Ascending aorta (tissue), 2 donors: ENCODE measurements at regions not wholly inside any gene's neighbourhood (a gene's known extent, or its start where the extent isn't known, plus 50 kb on each side); places are given as distances from the start of the nearest gene placed in this dataset.

Experiments used
- DNase-seq, 2 donors: peaks; one replicate each; pipeline ENCODE4 v3.0.0-alpha.2; 2019; ENCODE audit warnings: low spot score in 2 of 2
- H3K27ac ChIP-seq, 2 donors: fragments of 200-600 bp; sonication (generic); one replicate each; pipeline ENCODE4 v1.5.1; 2016 to 2017; ENCODE audit warnings: mild to moderate bottlenecking in 1 of 2
- H3K27me3 ChIP-seq: fragments of 200-600 bp; sonication (generic); one replicate; pipeline ENCODE4 v1.5.1; 2017
- H3K36me3 ChIP-seq, 2 donors: fragments of 200-600 bp; sonication (generic); one replicate each; pipeline ENCODE4 v1.5.1; 2016
- H3K4me1 ChIP-seq, 2 donors: fragments of 200-600 bp; sonication (generic); one replicate each; pipeline ENCODE4 v1.5.1; 2016 to 2017; ENCODE audit warnings: mild to moderate bottlenecking in 1 of 2
- H3K4me3 ChIP-seq, 2 donors: fragments of 200-600 bp; sonication (generic); one replicate each; pipeline ENCODE4 v1.5.1; 2016 to 2017; ENCODE audit warnings: mild to moderate bottlenecking in 1 of 2
- H3K9me3 ChIP-seq, 2 donors: fragments of 200-600 bp; sonication (generic); one replicate each; pipeline ENCODE4 v1.5.1; 2016
- CTCF ChIP-seq, 3 experiments: fragments of 200-600 bp in 2 of 3; fragments of 450-650 bp in 1 of 3; sonication (generic) in 2 of 3; IDR thresholded peaks; one replicate each; pipeline ENCODE4 v1.5.1; 2016 to 2019; ENCODE audit warnings: antibody characterized with exemption in 3 of 3, mild to moderate bottlenecking in 1 of 3, moderate library complexity in 1 of 3
- intact Hi-C: fragments of 100-400 bp; cut with DNase I; formaldehyde crosslinking; loops from one replicate; pipeline ENCODE4 v1.15.1; 2023

DNA sequence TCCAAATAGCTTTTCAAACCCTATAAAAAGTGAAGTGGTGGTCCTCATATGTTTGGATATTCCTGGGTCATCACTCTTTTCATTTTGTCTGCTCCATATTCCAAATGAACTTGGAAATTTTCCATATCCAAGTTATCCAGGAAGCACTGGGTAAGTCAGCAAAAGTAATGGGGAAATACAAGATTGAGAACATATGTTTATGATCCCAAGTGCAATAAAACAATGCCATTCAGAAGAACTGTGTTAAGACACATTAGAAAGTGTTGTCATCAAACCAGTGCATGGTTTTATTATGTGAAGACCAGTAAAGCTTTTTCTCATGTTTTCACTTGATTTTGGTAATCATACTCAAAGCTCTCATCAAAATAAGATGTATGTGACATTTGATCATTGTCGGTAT lies 363.4 kb downstream of the RPRM start:
- TF ChIP-seq CTCF (IDR thresholded peaks at IDR 0.05) = no peak
- no peak overlapping the region for H3K4me3 ChIP-seq
- no peak for DNase-seq
- H3K36me3 ChIP-seq = no peaks in the 10 kb centered on the region
- intact Hi-C loops = no loop called here
- H3K27me3 ChIP-seq = no peaks in the 10 kb centered on the region
- no peak overlapping the region for H3K27ac ChIP-seq
- no peaks in the 10 kb centered on the region for H3K4me1 ChIP-seq
- H3K9me3 ChIP-seq = no peaks in the 10 kb centered on the region

DNA sequence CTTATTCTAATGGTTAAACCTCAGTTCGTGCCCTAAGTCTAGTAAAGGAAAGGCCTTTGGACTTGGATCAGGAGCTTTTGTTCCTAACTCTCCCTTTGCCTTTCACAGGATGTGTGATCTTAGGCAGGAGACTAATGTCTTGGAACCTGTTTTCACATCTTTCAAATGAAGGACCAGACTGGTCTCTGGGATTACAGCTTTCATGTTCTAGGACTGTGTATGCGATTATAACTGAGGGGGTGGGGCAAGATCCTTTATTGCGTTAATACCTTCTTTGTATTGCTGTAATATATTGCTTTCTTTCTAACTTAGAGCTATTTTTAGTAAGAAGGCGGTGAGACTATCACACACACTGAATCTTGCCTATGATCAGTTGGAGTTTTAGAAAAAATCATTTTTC lies 368.1 kb downstream of the RPRM start:
- H3K4me1 ChIP-seq = no peaks in the 10 kb centered on the region
- H3K27ac ChIP-seq = no peak overlapping the region
- no peaks in the 10 kb centered on the region for H3K27me3 ChIP-seq
- H3K4me3 ChIP-seq = no peak overlapping the region
- H3K36me3 ChIP-seq = no peaks in the 10 kb centered on the region
- intact Hi-C loops = no loop called here
- H3K9me3 ChIP-seq = no peaks in the 10 kb centered on the region
- no peak for TF ChIP-seq CTCF (IDR thresholded peaks at IDR 0.05)
- no peak for DNase-seq

- TF ChIP-seq CTCF (IDR thresholded peaks at IDR 0.05) = no peak
- DNase-seq = no peak
- intact Hi-C loops = no loop called here
- H3K27ac ChIP-seq = no peak overlapping the region
- H3K4me3 ChIP-seq = no peak overlapping the region
- no peaks in the 10 kb centered on the region for H3K36me3 ChIP-seq
- H3K4me1 ChIP-seq = no peaks in the 10 kb centered on the region
- H3K27me3 ChIP-seq = no peaks in the 10 kb centered on the region
- no peaks in the 10 kb centered on the region for H3K9me3 ChIP-seq
Measured at GRCh38 chr2:153109793-153110192, 368.8 kb downstream of the RPRM start.

- Histone ChIP-seq H3K27ac (no peak overlapping the region), H3K4me1 (no peaks in the 10 kb centered on the region), H3K36me3 (no peaks in the 10 kb centered on the region), H3K4me3 (no peak overlapping the region), H3K9me3 (no peaks in the 10 kb centered on the region), H3K27me3 (no peaks in the 10 kb centered on the region)
- DNase-seq = no peak
- intact Hi-C loops = no loop called here
- no peak for TF ChIP-seq CTCF (IDR thresholded peaks at IDR 0.05)
Measured at GRCh38 chr2:153106802-153107477, 371.6 kb downstream of the RPRM start.

DNA sequence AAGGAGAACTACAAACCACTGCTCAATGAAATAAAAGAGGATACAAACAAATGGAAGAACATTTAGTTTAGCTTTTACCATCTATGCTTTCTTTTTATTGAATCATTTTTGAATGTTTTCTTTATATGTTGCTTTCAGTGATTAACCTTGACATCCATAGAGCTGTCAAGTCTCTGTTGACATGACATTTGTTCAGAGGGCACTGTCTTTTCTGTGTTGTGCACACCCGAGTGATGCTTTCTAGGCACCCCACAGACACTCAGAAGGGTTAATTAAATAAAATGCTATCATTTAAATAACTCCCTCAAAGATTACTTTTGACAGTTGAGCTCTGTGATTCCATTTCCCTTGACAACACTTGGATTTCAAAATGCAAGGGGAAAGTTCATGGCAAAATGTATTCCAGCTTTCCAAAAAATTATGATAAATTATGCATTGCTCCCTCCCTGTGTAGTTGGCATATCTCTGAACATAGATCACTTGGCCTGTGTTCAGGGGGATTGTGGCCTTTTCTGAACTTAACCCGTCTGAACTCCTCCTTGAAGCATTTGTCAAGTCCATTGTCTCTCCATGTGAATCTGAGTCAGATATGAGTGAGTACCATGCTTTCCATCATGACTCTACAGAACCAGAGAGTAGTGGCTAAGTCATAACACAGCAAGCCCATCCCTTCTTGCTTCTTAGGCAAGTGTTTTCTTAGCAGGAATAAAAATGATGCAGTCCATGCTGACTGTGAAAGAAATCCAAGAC lies 372.6 kb downstream of the RPRM start:
- H3K4me1 ChIP-seq = no peaks in the 10 kb centered on the region
- H3K27ac ChIP-seq = no peak overlapping the region
- TF ChIP-seq CTCF (IDR thresholded peaks at IDR 0.05) = no peak

More for the DNA sequence above, 372.6 kb downstream of the RPRM start:
- intact Hi-C loops = no loop called here
- DNase-seq = no peak
- Histone ChIP-seq H3K36me3 (no peaks in the 10 kb centered on the region), H3K27me3 (no peaks in the 10 kb centered on the region), H3K9me3 (no peaks in the 10 kb centered on the region), H3K4me3 (no peak overlapping the region)
